Endothelial cell of umbilical vein (primary cell): ENCODE measurements at regions not wholly inside any gene's neighbourhood (a gene's known extent, or its start where the extent isn't known, plus 50 kb on each side); places are given as distances from the start of the nearest gene placed in this dataset.

ENCODE experiments used
- EZH2 ChIP-seq: IDR thresholded peaks from 2 replicates; pipeline ENCODE4 v1.6.1; 2012; ENCODE audit warnings: borderline replicate concordance, low read depth, mild to moderate bottlenecking, moderate library complexity, low read length, inconsistent platforms; ENCODE audit not compliant: severe bottlenecking
- FOS ChIP-seq: IDR thresholded peaks from 2 replicates; pipeline ENCODE4 v1.6.1; 2011; ENCODE audit warnings: mild to moderate bottlenecking, low read length, moderate library complexity, borderline replicate concordance; ENCODE audit not compliant: insufficient read depth
- GATA2 ChIP-seq: IDR thresholded peaks from 2 replicates; pipeline ENCODE4 v1.7.0; 2011; ENCODE audit warnings: low read depth, mild to moderate bottlenecking, moderate library complexity, mixed read lengths, low read length; ENCODE audit not compliant: insufficient read length, insufficient read depth
- JUN ChIP-seq: IDR thresholded peaks from 2 replicates; pipeline ENCODE4 v1.6.1; 2011; ENCODE audit warnings: borderline replicate concordance, low read depth; ENCODE audit not compliant: insufficient read length, insufficient read depth
- MYC ChIP-seq: IDR thresholded peaks from one replicate; pipeline ENCODE4 v1.6.1; 2011; ENCODE audit warnings: mild to moderate bottlenecking, low read depth, low read length
- POLR2A ChIP-seq: IDR thresholded peaks from 2 replicates; pipeline ENCODE4 v1.6.1; 2012; ENCODE audit warnings: low read depth, mild to moderate bottlenecking, control low read depth, low read length
- POLR2AphosphoS5 ChIP-seq: IDR thresholded peaks from 2 replicates; pipeline ENCODE4 v1.6.1; 2012; ENCODE audit warnings: low read depth, mild to moderate bottlenecking, control low read depth, low read length, moderate library complexity; ENCODE audit not compliant: insufficient read depth
- TF ChIP-seq, protein P1 (sequence below), 2 donors: IDR thresholded peaks; 1 replicate in 1 of 2; 2 replicates in 1 of 2; pipeline ENCODE4 v1.5.1; 2011; ENCODE audit warnings: low read length in 2 of 2, mild to moderate bottlenecking in 2 of 2, moderate library complexity in 2 of 2, control low read depth in 1 of 2, inconsistent platforms in 1 of 2, low read depth in 1 of 2; ENCODE audit not compliant: insufficient read depth in 1 of 2; ENCODE audit errors: extremely low read depth in 1 of 2

DNA sequence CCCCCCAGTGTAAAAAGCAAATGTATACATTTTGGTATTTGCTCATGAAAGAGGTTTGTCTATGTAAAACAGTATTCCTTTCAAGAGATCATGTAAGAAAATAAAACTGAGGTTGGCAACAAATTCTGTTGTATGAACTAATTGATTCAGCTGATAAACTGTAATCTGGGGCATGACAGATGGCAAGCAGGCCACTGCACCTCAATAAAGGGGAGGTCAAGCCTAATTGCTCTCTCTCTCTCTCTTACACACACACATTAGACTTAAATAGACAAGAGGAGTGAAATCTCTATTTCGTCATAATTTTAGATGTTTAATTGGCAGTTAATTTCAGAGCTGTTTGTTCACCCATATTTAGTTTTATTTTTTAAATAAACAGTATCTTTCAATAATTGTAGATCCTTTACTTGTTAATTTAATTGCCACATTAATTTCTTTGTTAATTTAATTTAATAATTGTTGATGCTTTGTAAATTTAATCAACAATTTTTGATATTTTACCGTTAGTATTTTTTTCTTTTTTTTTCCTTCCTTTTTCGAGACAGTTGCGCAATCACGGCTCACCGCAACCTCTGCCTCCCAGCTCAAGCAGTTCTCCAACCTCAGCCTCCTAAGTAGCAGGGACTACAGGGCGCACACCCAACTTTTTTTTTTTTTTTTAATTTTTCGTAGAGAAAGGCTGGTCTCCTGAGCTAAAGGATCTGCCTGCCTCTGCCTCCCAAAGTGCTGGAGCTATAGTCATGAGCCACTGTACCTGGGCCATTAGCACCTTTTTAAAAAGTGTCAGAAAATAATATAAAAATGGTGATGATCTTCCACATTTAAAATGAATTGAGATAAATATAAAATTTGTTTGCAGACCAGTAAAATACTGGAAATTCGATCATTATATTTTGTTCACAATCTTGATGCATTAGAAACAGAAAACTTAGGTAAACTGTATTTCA, 577.7 kb downstream of the SLC16A7 start:
- TF ChIP-seq JUN = no peak
- TF ChIP-seq, protein P1, sequence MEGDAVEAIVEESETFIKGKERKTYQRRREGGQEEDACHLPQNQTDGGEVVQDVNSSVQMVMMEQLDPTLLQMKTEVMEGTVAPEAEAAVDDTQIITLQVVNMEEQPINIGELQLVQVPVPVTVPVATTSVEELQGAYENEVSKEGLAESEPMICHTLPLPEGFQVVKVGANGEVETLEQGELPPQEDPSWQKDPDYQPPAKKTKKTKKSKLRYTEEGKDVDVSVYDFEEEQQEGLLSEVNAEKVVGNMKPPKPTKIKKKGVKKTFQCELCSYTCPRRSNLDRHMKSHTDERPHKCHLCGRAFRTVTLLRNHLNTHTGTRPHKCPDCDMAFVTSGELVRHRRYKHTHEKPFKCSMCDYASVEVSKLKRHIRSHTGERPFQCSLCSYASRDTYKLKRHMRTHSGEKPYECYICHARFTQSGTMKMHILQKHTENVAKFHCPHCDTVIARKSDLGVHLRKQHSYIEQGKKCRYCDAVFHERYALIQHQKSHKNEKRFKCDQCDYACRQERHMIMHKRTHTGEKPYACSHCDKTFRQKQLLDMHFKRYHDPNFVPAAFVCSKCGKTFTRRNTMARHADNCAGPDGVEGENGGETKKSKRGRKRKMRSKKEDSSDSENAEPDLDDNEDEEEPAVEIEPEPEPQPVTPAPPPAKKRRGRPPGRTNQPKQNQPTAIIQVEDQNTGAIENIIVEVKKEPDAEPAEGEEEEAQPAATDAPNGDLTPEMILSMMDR (IDR thresholded peaks at IDR 0.05; ENCODE audit: extremely low read depth in 1 of 2, insufficient read depth in 1 of 2, low read depth in 1 of 2, low read length in 2 of 2) = no peak
- TF ChIP-seq POLR2AphosphoS5 = no peak
- no peak for TF ChIP-seq MYC
- no peak for TF ChIP-seq FOS
- no peak for TF ChIP-seq POLR2A
- TF ChIP-seq EZH2 = no peak
- no peak for TF ChIP-seq GATA2
